Astrocyte of the cerebellum (primary cell): ENCODE measurements at regions not wholly inside any gene's neighbourhood (a gene's known extent, or its start where the extent isn't known, plus 50 kb on each side); places are given as distances from the start of the nearest gene placed in this dataset.

Experiments used
- DNase-seq: peaks from one replicate; pipeline ENCODE4 v3.0.0-alpha.2; 2011; ENCODE audit warnings: low read depth
- H3K4me3 ChIP-seq: 2 replicates; pipeline ENCODE4 v1.5.1; 2011; ENCODE audit warnings: mild to moderate bottlenecking, low read depth, low read length, moderate library complexity
- in situ Hi-C: cut with HindIII; loops from 2 replicates; pipeline ENCODE4 v1.10.0; 2017; ENCODE audit warnings: low sequenced_read_pairs
- TF ChIP-seq, protein P1 (sequence below): IDR thresholded peaks from 2 replicates; pipeline ENCODE4 v1.5.1; 2012; ENCODE audit warnings: low read length, low read depth, moderate library complexity, mild to moderate bottlenecking; ENCODE audit errors: missing control alignments

DNA sequence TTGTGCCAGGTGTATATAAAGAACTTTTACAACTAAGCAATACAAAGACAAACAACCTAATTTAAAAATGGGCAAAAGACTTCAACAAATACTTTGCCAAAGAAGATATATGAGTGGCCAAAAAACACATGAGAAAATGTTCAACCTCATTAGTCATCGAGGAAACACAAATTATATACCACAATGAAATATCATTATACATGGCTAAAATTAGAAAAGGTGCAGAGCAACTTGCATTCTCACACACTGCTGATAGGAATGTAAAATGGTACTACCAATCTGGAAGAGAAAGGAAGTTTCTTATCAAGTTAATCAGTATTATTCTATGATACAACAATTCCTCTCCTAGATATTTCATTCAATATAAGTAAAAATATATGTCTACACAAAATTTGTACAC lies 131.6 kb upstream of the FRMD6 start:
- TF ChIP-seq, protein P1, sequence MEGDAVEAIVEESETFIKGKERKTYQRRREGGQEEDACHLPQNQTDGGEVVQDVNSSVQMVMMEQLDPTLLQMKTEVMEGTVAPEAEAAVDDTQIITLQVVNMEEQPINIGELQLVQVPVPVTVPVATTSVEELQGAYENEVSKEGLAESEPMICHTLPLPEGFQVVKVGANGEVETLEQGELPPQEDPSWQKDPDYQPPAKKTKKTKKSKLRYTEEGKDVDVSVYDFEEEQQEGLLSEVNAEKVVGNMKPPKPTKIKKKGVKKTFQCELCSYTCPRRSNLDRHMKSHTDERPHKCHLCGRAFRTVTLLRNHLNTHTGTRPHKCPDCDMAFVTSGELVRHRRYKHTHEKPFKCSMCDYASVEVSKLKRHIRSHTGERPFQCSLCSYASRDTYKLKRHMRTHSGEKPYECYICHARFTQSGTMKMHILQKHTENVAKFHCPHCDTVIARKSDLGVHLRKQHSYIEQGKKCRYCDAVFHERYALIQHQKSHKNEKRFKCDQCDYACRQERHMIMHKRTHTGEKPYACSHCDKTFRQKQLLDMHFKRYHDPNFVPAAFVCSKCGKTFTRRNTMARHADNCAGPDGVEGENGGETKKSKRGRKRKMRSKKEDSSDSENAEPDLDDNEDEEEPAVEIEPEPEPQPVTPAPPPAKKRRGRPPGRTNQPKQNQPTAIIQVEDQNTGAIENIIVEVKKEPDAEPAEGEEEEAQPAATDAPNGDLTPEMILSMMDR = no peak
- DNase-seq = no peak
- H3K4me3 ChIP-seq = no peak overlapping the region
- in situ Hi-C loops = no loop called here

DNA sequence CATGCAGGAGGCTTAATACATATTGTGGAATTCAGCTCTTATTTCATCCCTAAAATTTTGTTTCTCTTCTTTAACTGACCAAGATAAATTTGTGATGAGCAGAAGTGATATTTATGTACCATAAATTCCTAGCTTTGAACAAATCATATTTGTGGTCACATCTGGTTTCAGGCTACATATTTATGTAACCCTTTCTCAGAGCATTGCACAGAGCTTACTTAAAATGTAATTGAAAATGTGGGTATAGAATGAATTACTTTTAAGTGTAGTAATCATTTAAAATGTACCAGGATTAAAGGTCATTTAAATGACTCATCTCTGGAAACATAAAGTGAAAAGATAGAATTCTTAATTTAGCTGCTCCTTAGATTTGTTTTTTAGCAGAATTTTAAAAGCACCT lies 129.9 kb upstream of the FRMD6 start:
- in situ Hi-C loops = no loop called here
- TF ChIP-seq, protein P1 = no peak
- DNase-seq = peak; percentile 32
- no peak overlapping the region for H3K4me3 ChIP-seq

DNA sequence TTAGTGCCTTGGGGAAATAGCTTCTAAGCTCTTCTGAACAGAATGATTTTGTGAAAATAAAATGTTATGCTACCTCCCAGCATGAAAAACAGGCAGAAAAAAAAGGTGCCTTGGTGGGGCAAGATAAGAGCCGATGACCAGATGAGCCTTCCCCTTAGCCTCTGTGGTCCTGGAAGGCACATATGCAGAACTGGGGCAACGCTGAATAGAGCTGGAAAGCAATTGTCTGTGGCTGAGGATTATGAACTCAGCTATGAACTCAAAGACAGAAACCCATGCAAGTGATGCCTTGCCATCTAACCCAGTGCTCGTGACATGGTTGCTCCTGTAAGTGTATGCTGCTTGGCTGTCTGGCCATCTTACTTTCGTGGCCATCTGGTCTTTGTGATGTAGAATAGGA lies 128.5 kb upstream of the FRMD6 start:
- TF ChIP-seq, protein P1 = no peak
- in situ Hi-C loops = no loop called here
- no peak overlapping the region for H3K4me3 ChIP-seq
- DNase-seq = no peak

DNA sequence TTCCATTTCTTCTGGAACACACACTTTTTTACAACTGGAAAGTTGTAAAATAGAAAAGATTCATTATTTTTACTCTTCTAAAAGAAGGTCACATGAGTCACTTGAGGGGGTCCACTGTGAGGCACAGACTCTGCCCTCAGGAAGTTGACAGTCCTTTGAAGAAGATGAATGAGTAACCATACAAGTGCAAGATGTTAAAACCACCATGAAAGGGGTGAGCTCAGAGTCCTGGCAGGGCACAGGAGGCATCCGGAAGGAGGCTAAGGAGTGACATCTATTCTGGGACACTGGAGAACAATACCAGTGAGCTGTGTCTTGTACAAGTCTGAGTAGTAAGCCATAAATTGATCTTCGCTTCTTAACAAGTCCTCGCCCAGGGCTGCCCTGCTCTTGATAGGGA lies 126.0 kb upstream of the FRMD6 start:
- TF ChIP-seq, protein P1 = no peak
- no peak for DNase-seq
- no peak overlapping the region for H3K4me3 ChIP-seq
- in situ Hi-C loops = no loop called here

DNA sequence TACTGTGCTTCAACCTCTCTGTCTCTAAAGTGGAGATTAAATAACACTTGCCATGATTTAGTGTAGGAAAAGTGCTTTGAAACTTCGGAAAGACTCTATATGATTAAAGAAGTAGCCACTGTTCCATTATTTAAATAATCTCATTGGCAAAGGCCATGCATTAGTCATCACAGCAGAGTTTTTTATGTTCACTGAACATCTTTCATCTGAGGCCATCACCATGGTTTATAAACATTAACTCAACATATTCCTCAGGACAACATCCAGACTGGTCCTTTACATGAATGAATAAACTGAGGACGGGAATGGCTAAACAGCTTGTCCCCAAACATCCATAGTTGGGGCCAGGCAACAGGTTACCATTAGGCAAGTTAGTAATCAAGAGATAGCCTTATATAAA lies 124.6 kb upstream of the FRMD6 start:
- in situ Hi-C loops = no loop called here
- no peak for DNase-seq
- TF ChIP-seq, protein P1 = no peak

DNA sequence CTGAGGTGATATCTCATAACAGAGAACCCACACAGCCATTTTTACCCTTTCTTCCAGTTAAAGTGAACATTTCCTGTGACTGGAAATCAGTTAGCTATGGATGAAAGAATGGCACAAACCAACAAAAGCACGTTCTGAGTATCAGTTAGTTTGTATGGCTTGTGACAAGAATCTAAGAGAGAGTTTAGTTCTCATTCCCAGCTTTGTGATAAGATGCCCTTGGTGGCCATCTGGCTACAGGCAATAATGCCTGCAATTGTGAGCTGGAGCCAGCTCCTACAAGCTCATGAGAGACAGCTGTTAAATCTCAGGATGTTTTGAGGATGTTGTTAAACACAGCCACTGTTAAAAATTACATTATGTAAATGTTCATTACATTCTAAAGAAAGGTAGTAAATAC lies 122.0 kb upstream of the FRMD6 start:
- TF ChIP-seq, protein P1 = no peak
- no peak for DNase-seq
- in situ Hi-C loops = no loop called here

More for the DNA sequence above, 124.6 kb upstream of the FRMD6 start:
- no peak overlapping the region for H3K4me3 ChIP-seq

DNA sequence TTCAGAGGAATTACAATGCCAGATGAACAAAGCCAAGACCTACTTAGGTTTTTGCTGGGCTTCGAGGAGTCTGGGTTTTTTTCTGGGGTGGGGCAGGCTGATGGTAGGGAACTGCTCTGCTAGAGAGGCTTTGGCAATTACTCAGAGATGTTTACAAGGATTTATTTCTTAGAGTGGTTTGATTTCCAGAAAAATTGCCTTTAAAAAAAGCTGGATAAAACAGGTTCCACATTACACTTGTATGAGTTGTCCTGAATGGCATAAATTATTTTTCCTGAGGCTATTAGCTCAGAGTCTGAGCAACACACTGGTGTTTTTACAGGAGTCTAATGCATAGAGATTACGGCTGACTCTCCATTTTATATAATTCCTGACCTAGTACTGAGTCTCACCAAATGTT lies 118.5 kb upstream of the FRMD6 start:
- H3K4me3 ChIP-seq = no peak overlapping the region
- in situ Hi-C loops = no loop called here
- no peak for DNase-seq
- TF ChIP-seq, protein P1 = no peak

More for the DNA sequence above, 122.0 kb upstream of the FRMD6 start:
- H3K4me3 ChIP-seq = no peak overlapping the region
